SK-N-MC (cell line): ENCODE measurements at regions not wholly inside any gene's neighbourhood (a gene's known extent, or its start where the extent isn't known, plus 50 kb on each side); places are given as distances from the start of the nearest gene placed in this dataset.

Experiments used
- EZH2 ChIP-seq: fragments of 200-600 bp; sonication (generic); IDR thresholded peaks from one replicate; pipeline ENCODE4 v1.6.1; 2017; ENCODE audit warnings: antibody characterized with exemption
- POLR2AphosphoS5 ChIP-seq: IDR thresholded peaks from 2 replicates; pipeline ENCODE4 v1.6.1; 2012; ENCODE audit warnings: mild to moderate bottlenecking, low read depth, low read length, borderline replicate concordance

- TF ChIP-seq POLR2AphosphoS5 (no peak), EZH2 (no peak)
Measured at GRCh38 chr2:58543442-58543841, 302.3 kb upstream of the FANCL start.
